ENCODE measurements at regions not wholly inside any gene's neighbourhood (a gene's known extent, or its start where the extent isn't known, plus 50 kb on each side); places are given as distances from the start of the nearest gene placed in this dataset.
"Not testable (repeated sequence)": the region's sequence is repeated elsewhere in the genome, so short reads cannot be mapped to it uniquely, and the experiment has no call there.

- DNase-seq (ENCODE audit: low spot score): no peak
Measured at GRCh38 chr12:11539156-11539555, 110.3 kb upstream of the ETV6 start.

GRCh38 chr12:11540156-11540555, 109.3 kb upstream of the ETV6 start:
- DNase-seq (ENCODE audit: low spot score): no peak

DNA sequence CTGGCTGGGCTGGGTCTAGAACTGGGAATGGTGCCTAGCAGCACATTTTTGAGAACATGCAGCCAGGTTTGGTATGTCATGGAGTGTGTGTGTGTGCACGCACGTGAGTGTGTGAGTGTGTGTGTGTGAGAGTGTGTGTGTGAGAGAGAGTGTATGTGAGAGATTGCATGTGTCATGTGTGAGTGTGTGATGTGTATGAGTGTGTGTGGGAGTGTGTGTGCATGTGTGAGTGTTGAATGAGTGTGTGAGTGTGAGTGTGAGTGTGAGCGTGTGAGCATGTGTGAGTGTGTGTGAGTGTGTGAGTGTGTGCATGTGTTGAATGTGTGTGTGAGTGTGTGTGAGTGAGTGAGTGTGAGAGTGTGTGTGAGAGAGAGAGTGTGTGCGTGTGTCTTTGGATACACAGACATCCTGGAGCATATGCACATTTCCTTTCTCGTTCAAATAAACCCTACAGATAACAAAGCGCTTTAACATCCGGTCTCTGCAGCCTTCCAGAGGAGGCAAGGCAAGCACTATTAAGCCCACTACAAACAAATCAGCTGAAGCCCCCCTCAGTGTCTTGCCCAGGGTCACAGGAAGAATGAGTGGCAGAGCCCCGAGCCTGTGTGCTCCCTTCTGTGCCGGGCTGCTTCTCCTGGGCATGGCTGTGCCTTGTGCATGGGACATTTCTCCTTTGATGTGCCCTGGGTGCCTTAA, 108.7 kb upstream of the ETV6 start:
- no peak for DNase-seq (ENCODE audit: low spot score)

DNA sequence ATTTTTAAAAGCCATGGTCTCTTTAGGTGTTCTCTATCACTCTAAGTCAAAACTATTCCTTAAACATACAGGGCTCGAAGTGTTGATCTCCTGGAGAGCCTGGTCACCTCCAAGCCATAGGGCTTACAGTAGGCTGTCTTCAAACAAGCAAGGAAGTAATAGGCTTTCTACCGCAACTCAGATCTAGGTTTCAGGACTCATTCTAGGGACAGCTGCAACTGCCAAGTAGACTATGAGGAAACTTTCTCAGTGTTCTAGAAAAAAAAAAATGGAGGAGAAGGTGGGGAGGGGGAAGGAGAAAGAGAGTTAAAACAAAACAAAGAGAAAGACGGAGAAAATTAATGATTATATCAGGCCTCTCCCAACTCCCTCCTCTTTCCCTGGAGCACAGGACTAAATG, 106.9 kb upstream of the ETV6 start:
- DNase-seq (ENCODE audit: low spot score): no peak

DNA sequence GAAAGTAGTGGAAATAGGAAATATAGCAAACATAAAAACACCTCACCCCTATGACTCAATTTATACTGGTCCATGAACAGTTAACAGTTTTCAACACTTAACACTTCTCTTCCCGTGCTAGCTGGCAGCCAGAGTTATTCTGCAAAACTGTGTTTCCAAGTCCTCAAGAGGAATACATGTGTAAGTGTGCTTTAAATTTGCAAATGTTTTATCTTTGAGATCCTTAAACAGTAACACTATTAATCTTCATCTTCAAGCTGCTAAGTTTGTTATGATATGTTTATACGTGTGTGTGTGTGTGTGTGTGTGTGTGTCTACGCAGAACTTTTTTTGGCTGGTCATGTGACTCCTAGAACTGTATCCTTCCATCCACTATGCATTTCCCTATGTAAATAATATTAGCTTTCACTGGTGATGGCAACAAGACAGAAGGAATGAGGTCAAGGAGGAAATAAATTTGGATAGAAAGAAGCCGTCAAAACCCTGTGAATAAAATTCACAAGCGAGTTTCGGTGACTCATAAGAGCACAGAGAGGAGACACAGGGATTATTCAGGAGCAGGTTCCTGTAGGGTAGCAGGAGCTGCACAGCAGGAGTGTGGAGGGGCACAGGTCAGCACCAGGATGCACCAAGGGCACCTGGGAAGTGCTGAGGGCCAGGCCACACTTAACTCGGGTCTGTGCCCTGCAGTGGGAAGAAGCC, 105.9 kb upstream of the ETV6 start:
- no peak for DNase-seq (ENCODE audit: low spot score)

DNA sequence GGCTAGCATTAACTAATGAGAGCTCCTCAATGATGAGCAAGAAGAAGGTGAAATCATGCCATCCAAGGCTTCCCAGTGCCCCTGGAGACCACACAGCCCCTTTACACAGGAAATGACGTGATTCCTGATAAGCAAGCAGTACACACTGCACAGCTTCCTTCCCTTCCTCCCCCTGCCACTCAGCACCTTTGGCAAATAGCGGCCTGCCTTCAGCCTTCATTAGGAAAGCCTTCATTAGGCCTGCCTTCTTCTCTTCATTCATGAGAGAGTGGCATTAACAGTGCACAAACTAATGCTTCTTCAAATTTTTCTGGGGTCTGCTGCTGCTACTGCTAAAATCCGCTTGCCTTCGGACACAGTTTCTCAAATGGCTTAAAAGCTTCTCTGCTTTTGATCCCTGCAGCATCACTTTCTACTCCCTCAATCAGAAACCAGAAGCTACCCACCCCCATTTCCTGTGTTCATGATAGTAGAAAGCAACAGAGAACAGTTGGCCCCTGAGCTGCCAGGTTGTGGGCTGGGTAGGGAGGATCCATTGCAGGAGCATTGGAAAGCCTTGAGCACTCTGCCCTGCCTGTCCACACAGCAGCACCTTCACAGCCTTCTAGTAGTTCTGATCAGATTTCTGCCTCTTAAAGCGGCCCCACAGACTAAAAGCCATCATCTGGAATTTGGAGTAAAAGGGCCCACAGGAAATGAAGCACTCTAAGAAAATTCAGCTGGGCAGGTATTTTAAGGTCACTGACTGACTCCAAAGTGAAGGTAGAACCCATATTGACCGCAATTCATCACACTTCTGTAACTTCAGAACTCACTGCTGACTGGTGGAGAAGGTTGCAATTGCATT, 103.8 kb upstream of the ETV6 start:
- DNase-seq (ENCODE audit: low spot score): no peak

DNA sequence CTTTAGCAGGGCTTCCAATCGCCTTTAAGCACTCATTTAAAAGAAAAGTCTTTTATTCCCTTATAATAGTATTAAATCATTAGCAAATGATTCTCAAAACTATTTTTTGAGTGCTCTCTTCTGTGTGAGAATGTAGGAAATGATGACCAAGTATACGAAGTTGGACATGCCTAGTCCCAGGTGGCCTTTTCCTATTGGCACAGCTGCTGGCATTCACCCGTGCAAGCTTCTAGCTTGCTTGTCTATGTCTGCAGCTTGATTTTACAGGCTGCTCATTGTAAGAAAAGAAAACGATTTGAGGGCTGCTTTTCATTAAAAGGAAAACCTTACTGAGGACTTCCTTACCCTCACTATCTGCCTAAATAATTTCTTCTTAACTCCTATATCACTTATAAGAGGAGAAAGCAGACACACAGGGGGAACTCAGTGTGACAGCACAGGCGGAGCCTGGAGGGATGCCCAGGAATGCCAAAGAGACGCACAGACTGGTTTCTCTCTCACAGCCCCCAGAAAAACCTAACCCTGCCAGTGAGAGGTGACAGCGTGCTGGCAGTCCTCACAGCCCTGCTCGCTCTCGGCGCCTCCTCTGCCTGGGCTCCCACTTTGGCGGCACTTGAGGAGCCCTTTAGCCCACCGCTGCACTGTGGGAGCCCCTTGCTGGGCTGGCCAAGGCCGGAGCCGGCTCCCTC, 102.7 kb upstream of the ETV6 start:
- not testable (repeated sequence) for DNase-seq (ENCODE audit: low spot score)

DNA sequence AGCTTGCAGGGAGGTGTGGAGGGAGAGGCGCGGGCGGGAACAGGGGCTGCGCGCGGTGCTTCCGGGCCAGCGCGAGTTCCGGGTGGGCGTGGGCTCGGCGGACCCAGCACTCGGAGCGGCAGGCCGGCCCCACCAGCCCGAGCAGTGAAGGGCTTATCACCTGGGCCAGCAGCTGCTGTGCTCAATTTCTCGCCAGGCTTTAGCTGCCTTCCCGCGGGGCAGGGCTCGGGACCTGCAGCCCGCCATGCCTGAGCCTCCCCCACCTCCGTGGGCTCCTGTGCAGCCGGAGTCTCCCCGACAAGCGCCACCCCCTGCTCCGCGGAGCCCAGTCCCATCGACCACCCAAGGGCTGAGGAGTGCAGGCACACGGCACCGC, 102.2 kb upstream of the ETV6 start:
- DNase-seq (ENCODE audit: low spot score): not testable (repeated sequence)

DNA sequence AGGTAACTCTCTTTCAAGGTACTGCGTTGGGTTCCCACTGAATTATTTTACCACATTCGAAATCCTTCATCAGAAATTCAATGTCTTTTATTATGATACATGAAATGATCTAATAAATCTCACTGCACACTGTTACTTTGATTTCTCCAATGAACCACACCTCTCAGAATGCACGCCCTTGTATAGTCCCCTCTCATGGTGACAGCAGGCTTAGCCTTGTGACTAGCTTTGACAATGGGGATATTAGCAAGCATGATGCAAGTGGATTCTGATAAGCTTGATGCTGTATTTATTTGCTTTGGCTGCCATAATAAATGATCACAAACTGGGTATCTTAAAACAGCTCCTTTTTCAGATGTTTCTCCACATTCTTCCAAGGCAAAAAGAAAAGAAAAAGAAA, 100.4 kb upstream of the ETV6 start:
- no peak for DNase-seq (ENCODE audit: low spot score)

GRCh38 chr12:11553871-11554533, 95.5 kb upstream of the ETV6 start:
- peak; percentile 62 for DNase-seq (ENCODE audit: low spot score)

DNA sequence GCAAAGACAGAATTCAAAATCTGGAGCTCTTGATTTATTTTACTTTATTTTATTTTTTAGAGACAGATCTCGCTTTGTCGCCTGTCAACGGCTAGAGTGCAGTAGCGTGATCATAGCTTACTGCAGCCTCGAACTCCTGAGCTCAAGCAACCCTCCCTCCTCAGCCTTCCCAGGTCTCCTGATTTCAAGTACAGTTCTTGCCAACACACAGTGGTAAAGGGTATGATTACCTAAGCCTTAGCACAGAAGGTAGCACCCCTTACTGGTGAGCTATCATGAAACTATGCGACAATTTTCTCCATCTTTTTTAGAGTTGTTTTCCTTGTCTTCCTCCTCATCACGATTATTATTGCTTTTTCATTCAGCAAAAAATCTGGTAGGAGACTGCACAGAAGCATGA, 94.3 kb upstream of the ETV6 start:
- DNase-seq (ENCODE audit: low spot score): no peak

DNA sequence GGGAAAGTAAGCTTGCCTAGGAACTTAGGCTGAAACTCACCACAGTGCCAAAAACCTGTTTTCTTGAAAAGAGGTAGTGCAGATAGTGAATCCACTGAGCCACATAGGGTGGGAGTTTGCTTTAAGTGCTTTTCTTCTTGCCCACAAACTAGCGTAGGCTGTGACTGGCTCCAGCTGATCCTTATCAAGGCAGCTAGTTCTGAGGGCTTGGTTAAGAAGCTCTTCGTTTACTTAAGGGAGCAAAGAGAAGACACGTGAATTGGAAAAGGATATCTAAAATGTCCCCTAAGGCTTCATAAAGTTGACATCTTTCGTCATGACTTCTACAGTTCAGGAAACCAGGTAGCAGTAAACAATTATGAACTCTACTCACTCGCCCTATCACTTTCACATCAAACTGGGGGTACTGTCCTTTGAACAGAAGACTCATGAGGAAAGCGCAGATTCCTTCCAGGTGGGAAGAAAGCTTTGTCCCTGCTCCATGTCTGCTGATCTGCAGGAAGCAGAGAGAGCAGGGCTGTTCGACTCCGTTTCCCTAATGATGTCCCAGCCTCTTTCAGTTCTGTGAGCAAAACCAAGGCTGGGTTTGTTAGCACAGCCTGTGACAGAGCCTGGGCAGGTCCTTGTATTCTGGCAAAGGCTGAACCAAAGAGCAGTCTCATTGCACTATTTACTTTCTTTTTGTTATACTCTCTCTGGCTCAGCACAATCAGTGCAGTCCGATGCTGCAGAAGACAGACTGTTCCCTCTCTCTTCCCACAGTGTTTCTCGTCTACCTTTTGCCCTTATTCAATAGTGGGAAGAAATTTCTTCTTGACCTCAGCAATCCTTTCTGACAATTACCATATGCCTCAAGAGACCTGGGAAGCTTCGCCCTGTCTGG, 93.5 kb upstream of the ETV6 start:
- DNase-seq (ENCODE audit: low spot score): no peak

DNA sequence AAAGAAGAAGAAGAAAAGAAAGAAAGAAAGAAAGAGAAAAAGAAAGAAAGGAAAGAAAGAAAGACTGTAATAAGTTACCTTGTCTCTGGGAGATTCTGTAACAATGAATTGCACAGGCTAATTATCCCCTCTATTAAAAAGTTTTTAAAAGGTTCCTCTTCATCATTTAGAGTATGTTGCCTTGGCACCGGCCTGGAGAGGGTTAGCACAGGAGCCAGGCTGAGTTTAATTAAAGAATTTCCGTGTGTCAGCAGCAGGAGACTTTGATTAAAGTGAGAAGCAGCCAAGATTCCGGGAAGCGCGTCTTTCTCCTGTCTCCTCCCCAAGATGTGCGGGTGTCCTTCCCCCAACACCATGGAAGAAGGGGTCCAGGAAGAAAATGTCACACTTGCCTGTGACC, 92.8 kb upstream of the ETV6 start:
- no peak for DNase-seq (ENCODE audit: low spot score)

- DNase-seq (ENCODE audit: low spot score): no peak
Measured at GRCh38 chr12:11559626-11560340, 89.7 kb upstream of the ETV6 start.

GRCh38 chr12:11561411-11561810, 88.1 kb upstream of the ETV6 start:
- no peak for DNase-seq (ENCODE audit: low spot score)

DNA sequence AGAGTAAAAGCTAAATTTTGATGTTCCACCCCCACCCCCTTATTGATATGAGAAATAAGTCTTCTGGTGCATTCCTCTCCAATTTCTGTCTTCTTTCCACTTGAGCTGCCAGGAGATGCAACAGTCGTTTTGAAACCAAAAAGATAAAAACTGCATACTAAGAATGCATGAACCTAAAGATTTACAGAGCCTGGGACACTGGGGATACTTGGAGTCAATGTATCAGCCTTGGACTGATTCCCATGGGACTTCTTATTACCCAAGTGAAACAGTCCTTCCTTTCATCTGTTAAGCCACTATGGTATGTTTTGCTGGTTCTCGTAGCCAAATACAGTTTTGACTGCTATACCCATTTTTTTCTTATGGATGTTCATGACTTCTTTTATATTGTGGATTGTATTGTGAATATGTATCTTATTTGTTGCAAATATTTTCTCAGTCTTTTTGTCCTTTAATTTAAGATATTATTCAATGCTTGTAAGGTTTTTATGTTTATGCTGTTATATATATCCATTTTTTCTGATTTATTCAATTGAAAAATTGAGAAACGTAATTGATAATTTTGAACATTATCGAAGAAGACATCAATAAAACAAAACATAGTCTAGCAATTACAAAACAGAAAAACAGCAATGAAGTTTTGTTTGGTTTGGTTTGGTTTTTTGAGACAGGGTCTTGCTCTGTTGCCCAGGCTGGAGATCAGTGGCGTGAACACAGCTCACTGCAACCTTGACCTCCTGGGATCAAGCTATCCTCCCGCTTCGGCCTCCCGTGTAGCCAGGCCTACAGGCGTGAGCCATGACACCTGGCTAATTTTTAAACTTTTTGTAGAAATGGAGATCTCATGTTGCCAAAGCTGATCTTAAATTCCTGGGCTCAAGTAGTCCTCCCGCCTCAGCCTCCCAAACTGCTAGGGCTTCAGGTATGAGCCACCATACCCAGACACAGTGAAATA, 85.4 kb upstream of the ETV6 start:
- no peak for DNase-seq (ENCODE audit: low spot score)

GRCh38 chr12:11564984-11565651, 84.4 kb upstream of the ETV6 start:
- DNase-seq (ENCODE audit: low spot score): no peak

GRCh38 chr12:11565752-11566151, 83.7 kb upstream of the ETV6 start:
- no peak for DNase-seq (ENCODE audit: low spot score)

All from ureter (tissue), 1 donor.